Cardiac muscle cell (in vitro differentiated cells and primary cell): ENCODE measurements at regions not wholly inside any gene's neighbourhood (a gene's known extent, or its start where the extent isn't known, plus 50 kb on each side); places are given as distances from the start of the nearest gene placed in this dataset.

Source experiments
- DNase-seq, 2 donors: peaks; one replicate each; pipeline versions ENCODE4 v3.0.0 to v3.0.0-alpha.2; 2010 to 2017; ENCODE audit warnings: low read depth in 1 of 2, low spot score in 1 of 2
- H3K27ac ChIP-seq: fragments of 200-600 bp; sonication (generic); 2 replicates; pipeline ENCODE4 v1.5.1; 2016
- H3K27me3 ChIP-seq: fragments of 200-600 bp; sonication (generic); 2 replicates; pipeline ENCODE4 v1.6.0; 2016; ENCODE audit warnings: control low read depth
- H3K36me3 ChIP-seq: fragments of 200-600 bp; sonication (generic); 2 replicates; pipeline ENCODE4 v1.5.1; 2016; ENCODE audit warnings: control low read depth
- H3K4me1 ChIP-seq: fragments of 200-600 bp; sonication (generic); 2 replicates; pipeline ENCODE4 v1.8.1; 2017; ENCODE audit warnings: low read depth, mild to moderate bottlenecking, mixed run types
- H3K4me3 ChIP-seq: fragments of 200-600 bp; sonication (generic); 2 replicates; pipeline ENCODE4 v1.5.1; 2016; ENCODE audit warnings: mild to moderate bottlenecking
- H3K9me3 ChIP-seq: fragments of 200-600 bp; sonication (generic); 2 replicates; pipeline ENCODE4 v1.5.1; 2017; ENCODE audit warnings: low read depth, mild to moderate bottlenecking, control low read depth
- TF ChIP-seq, protein P1 (sequence below): IDR thresholded peaks from 2 replicates; pipeline ENCODE4 v1.5.1; 2012; ENCODE audit warnings: low read depth, mild to moderate bottlenecking, low read length

GRCh38 chr5:44919560-44919959 lies 110.8 kb downstream of the MRPS30 start:
- Histone ChIP-seq H3K27ac (no peak overlapping the region), H3K4me1 (no peaks in the 10 kb centered on the region), H3K9me3 (no peaks in the 10 kb centered on the region), H3K27me3 (no peaks in the 10 kb centered on the region), H3K36me3 (no peaks in the 10 kb centered on the region), H3K4me3 (no peak overlapping the region)
- DNase-seq = no peak
- TF ChIP-seq, protein P1, sequence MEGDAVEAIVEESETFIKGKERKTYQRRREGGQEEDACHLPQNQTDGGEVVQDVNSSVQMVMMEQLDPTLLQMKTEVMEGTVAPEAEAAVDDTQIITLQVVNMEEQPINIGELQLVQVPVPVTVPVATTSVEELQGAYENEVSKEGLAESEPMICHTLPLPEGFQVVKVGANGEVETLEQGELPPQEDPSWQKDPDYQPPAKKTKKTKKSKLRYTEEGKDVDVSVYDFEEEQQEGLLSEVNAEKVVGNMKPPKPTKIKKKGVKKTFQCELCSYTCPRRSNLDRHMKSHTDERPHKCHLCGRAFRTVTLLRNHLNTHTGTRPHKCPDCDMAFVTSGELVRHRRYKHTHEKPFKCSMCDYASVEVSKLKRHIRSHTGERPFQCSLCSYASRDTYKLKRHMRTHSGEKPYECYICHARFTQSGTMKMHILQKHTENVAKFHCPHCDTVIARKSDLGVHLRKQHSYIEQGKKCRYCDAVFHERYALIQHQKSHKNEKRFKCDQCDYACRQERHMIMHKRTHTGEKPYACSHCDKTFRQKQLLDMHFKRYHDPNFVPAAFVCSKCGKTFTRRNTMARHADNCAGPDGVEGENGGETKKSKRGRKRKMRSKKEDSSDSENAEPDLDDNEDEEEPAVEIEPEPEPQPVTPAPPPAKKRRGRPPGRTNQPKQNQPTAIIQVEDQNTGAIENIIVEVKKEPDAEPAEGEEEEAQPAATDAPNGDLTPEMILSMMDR = no peak

DNA sequence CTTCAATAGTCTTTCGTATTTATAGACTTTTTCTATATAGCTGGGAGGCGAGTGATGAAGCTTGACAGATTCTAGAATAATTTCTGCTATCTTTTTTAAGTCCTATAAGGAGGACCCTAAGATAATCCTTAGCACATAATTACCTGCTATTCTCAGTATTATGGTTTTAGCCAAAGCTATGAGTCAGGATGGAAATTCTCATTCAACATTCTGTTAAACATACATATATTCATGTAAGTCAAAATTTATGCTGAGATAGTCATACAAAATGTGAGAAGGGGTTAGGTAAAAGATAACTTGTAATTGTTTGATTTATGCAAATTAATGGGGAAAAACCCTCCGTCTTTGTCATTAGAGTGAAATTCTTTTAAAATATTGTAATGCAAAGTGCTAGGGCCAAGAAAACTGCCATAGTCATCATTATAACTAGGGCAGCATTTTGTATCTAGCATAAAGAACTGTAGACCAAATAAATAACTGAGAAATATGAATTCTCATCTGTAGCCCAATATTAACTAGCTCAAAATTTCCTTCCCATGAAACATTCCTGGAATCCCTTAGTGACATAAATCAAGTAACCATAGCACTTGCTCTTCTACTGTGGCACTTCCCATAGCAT lies 118.5 kb downstream of the MRPS30 start:
- Histone ChIP-seq H3K27me3 (no peaks in the 10 kb centered on the region), H3K4me3 (no peak overlapping the region), H3K9me3 (no peaks in the 10 kb centered on the region), H3K27ac (no peak overlapping the region), H3K36me3 (no peaks in the 10 kb centered on the region), H3K4me1 (no peaks in the 10 kb centered on the region)
- TF ChIP-seq, protein P1 = no peak
- DNase-seq = no peak

GRCh38 chr5:44932922-44933585 lies 124.3 kb downstream of the MRPS30 start:
- DNase-seq = no peak
- TF ChIP-seq, protein P1 = no peak
- Histone ChIP-seq H3K27ac (no peak overlapping the region), H3K4me3 (no peak overlapping the region), H3K9me3 (no peaks in the 10 kb centered on the region), H3K36me3 (no peaks in the 10 kb centered on the region), H3K4me1 (no peaks in the 10 kb centered on the region), H3K27me3 (no peaks in the 10 kb centered on the region)

- Histone ChIP-seq H3K27ac (no peak overlapping the region), H3K27me3 (no peaks in the 10 kb centered on the region), H3K4me3 (no peak overlapping the region), H3K4me1 (no peaks in the 10 kb centered on the region), H3K36me3 (no peaks in the 10 kb centered on the region), H3K9me3 (no peaks in the 10 kb centered on the region)
- DNase-seq = no peak
- TF ChIP-seq, protein P1 = no peak
Measured at GRCh38 chr5:44933686-44934085, 124.9 kb downstream of the MRPS30 start.

- TF ChIP-seq, protein P1 = no peak
- peak in 1 of 2 donors; percentile 61 for DNase-seq
Measured at GRCh38 chr5:44935262-44935661, 126.5 kb downstream of the MRPS30 start.

More at GRCh38 chr5:44935262-44935661, 126.5 kb downstream of the MRPS30 start:
- Histone ChIP-seq H3K36me3 (no peaks in the 10 kb centered on the region), H3K4me1 (no peaks in the 10 kb centered on the region), H3K4me3 (no peak overlapping the region), H3K27ac (no peak overlapping the region), H3K9me3 (no peaks in the 10 kb centered on the region), H3K27me3 (no peaks in the 10 kb centered on the region)
